H1 (cell line): ENCODE measurements at regions not wholly inside any gene's neighbourhood (a gene's known extent, or its start where the extent isn't known, plus 50 kb on each side); places are given as distances from the start of the nearest gene placed in this dataset.

Experiments
- CTCF ChIA-PET: fragments of 300-600 bp; sonication (Branson Sonifier 250); formaldehyde crosslinking; loops from one replicate; lab custom pipeline; 2021; ENCODE audit not compliant: partially characterized antibody; lab: Charles Lee
- POLR2A ChIA-PET: fragments of 300-600 bp; sonication (Branson Sonifier 250); formaldehyde crosslinking; loops from one replicate; lab custom pipeline; 2021; ENCODE audit warnings: inconsistent platforms; ENCODE audit not compliant: partially characterized antibody; lab: Charles Lee
- DNase-seq, 2 experiments: peaks; one replicate each; pipeline versions ENCODE4 v3.0.0 to v3.0.0-alpha.2; 2010 to 2022; ENCODE audit warnings: low spot score in 2 of 2, low read depth in 1 of 2, mixed read lengths in 1 of 2
- FAIRE-seq: peaks from 2 replicates; lab custom pipeline; 2011; peaks lifted over from hg19 to GRCh38; lab: Jason Lieb, UNC
- H2AFZ ChIP-seq: 2 replicates; pipeline ENCODE4 v1.8.1; 2012; ENCODE audit warnings: low read length, inconsistent platforms
- H2AK5ac ChIP-seq: 2 replicates; pipeline ENCODE4 v1.6.1; 2013; ENCODE audit warnings: low read depth, low read length
- H2BK120ac ChIP-seq: replicated peaks from 2 replicates; pipeline ENCODE3; 2013; ENCODE audit warnings: low read depth, low read length, inconsistent platforms
- H2BK12ac ChIP-seq: 2 replicates; pipeline ENCODE4 v1.6.1; 2013; ENCODE audit warnings: low read depth, low read length
- H2BK15ac ChIP-seq: 2 replicates; pipeline ENCODE4 v1.6.1; 2013; ENCODE audit warnings: low read length
- H2BK20ac ChIP-seq: 2 replicates; pipeline ENCODE4 v1.6.1; 2013; ENCODE audit warnings: low read length
- H2BK5ac ChIP-seq: 2 replicates; pipeline ENCODE4 v1.6.1; 2013; ENCODE audit warnings: low read depth, low read length
- H3K14ac ChIP-seq: 2 replicates; pipeline ENCODE4 v1.6.1; 2013; ENCODE audit warnings: inconsistent platforms; ENCODE audit not compliant: insufficient read length
- H3K18ac ChIP-seq: 2 replicates; pipeline ENCODE4 v1.6.1; 2013; ENCODE audit warnings: low read length; ENCODE audit errors: extremely low read depth
- H3K23ac ChIP-seq: 2 replicates; pipeline ENCODE4 v1.6.1; 2013; ENCODE audit warnings: inconsistent platforms; ENCODE audit not compliant: insufficient read length
- H3K23me2 ChIP-seq: 2 replicates; pipeline ENCODE4 v1.6.1; 2013; ENCODE audit warnings: low read depth, low read length
- H3K27ac ChIP-seq: 2 replicates; pipeline ENCODE4 v1.6.1; 2011; ENCODE audit warnings: low read depth, low read length, inconsistent platforms
- H3K27me3 ChIP-seq, 4 experiments: replicated peaks in 1 of 4; 1 replicate in 1 of 4; 2 replicates in 3 of 4; pipeline versions ENCODE4 v1.6.1 to v1.8.1; 2011 to 2013; ENCODE audit warnings: low read length in 3 of 4, mild to moderate bottlenecking in 3 of 4, inconsistent platforms in 2 of 4, mixed read lengths in 2 of 4, moderate library complexity in 1 of 4; ENCODE audit not compliant: control insufficient read depth in 3 of 4, insufficient read depth in 3 of 4; ENCODE audit errors: extremely low read depth in 1 of 4
- H3K36me3 ChIP-seq, 4 experiments: 2 replicates each; pipeline versions ENCODE4 v1.6.1 to v1.8.1; 2011 to 2013; ENCODE audit warnings: mild to moderate bottlenecking in 4 of 4, low read length in 3 of 4, moderate library complexity in 2 of 4, control low read depth in 1 of 4, inconsistent platforms in 1 of 4; ENCODE audit not compliant: insufficient read depth in 4 of 4, control insufficient read depth in 2 of 4
- H3K4ac ChIP-seq: replicated peaks from 2 replicates; pipeline ENCODE3; 2013; ENCODE audit warnings: low read length, low read depth, mixed read lengths, inconsistent platforms; ENCODE audit not compliant: insufficient read length
- H3K4me1 ChIP-seq, 4 experiments: replicated peaks in 1 of 4; 1 replicate in 1 of 4; 2 replicates in 3 of 4; pipeline versions ENCODE4 v1.6.1 to v1.8.1; 2011 to 2013; ENCODE audit warnings: low read length in 3 of 4, inconsistent platforms in 2 of 4, mixed read lengths in 1 of 4; ENCODE audit not compliant: insufficient read depth in 4 of 4, control insufficient read depth in 3 of 4
- H3K4me2 ChIP-seq, 2 experiments: 2 replicates each; pipeline versions ENCODE4 v1.6.1 to v1.8.1; 2011 to 2013; ENCODE audit warnings: low read depth in 2 of 2, low read length in 2 of 2, control low read depth in 1 of 2, inconsistent platforms in 1 of 2, mild to moderate bottlenecking in 1 of 2; ENCODE audit not compliant: insufficient read depth in 1 of 2
- H3K4me3 ChIP-seq, 4 experiments: fragments of 200-600, 300-600 bp in 1 of 4; sonication (generic), shearing (Covaris generic), sonication (Bioruptor Twin) in 1 of 4; 2 replicates each; pipeline versions ENCODE4 v1.5.1 to v1.8.1; 2011 to 2016; ENCODE audit warnings: low read length in 4 of 4, low read depth in 3 of 4, control low read depth in 2 of 4, inconsistent platforms in 2 of 4, mild to moderate bottlenecking in 2 of 4, mixed read lengths in 1 of 4, moderate library complexity in 1 of 4; ENCODE audit not compliant: insufficient read depth in 2 of 4; ENCODE audit errors: extremely low read depth in 1 of 4
- H3K56ac ChIP-seq: replicated peaks from 2 replicates; pipeline ENCODE3; 2013; ENCODE audit warnings: low read depth, mild to moderate bottlenecking, mixed read lengths, low read length, inconsistent platforms; ENCODE audit not compliant: insufficient read length
- H3K79me1 ChIP-seq: 2 replicates; pipeline ENCODE4 v1.6.1; 2013; ENCODE audit warnings: low read depth, low read length, control low read depth
- H3K79me2 ChIP-seq, 2 experiments: 2 replicates each; pipeline versions ENCODE4 v1.6.1 to v1.8.1; 2012 to 2013; ENCODE audit warnings: low read length in 2 of 2, mild to moderate bottlenecking in 2 of 2, inconsistent platforms in 1 of 2; ENCODE audit not compliant: insufficient read depth in 2 of 2, control insufficient read depth in 1 of 2
- H3K9ac ChIP-seq, 4 experiments: replicated peaks in 1 of 4; 1 replicate in 1 of 4; 2 replicates in 3 of 4; pipeline versions ENCODE4 v1.6.1 to v1.8.1; 2011 to 2013; ENCODE audit warnings: low read depth in 3 of 4, low read length in 3 of 4, control low read depth in 2 of 4, mild to moderate bottlenecking in 2 of 4, moderate library complexity in 2 of 4, inconsistent platforms in 1 of 4; ENCODE audit errors: extremely low read depth in 1 of 4
- H3K9me3 ChIP-seq, 2 experiments: 2 replicates each; pipeline versions ENCODE4 v1.6.1 to v1.8.1; 2012 to 2013; ENCODE audit warnings: mild to moderate bottlenecking in 2 of 2, moderate library complexity in 2 of 2, control low read depth in 1 of 2, inconsistent platforms in 1 of 2, low read depth in 1 of 2, low read length in 1 of 2, mixed read lengths in 1 of 2; ENCODE audit not compliant: insufficient read depth in 2 of 2
- H4K20me1 ChIP-seq, 2 experiments: replicated peaks in 1 of 2; 2 replicates each; pipeline versions ENCODE3 to v1.8.1; 2011 to 2013; ENCODE audit warnings: inconsistent platforms in 2 of 2, low read length in 2 of 2, mild to moderate bottlenecking in 1 of 2; ENCODE audit not compliant: insufficient read depth in 2 of 2, control insufficient read depth in 1 of 2
- H4K5ac ChIP-seq: 2 replicates; pipeline ENCODE4 v1.6.1; 2013; ENCODE audit warnings: low read length, low read depth, mixed read lengths, inconsistent platforms; ENCODE audit not compliant: insufficient read length
- H4K8ac ChIP-seq: 2 replicates; pipeline ENCODE4 v1.8.0; 2013; ENCODE audit warnings: mild to moderate bottlenecking, moderate library complexity, low read length, inconsistent platforms; ENCODE audit not compliant: insufficient read depth; ENCODE audit errors: extremely low read depth
- H4K91ac ChIP-seq: replicated peaks from 2 replicates; pipeline ENCODE3; 2013; ENCODE audit warnings: low read length, mixed read lengths, inconsistent platforms; ENCODE audit not compliant: insufficient read length
- GTF2F1 ChIP-seq: IDR thresholded peaks from 2 replicates; pipeline ENCODE4 v1.6.1; 2012; ENCODE audit warnings: low read depth, low read length, improper control_type of control experiment, borderline replicate concordance
- SAP30 ChIP-seq: fragments of 300-600 bp; sonication (generic); IDR thresholded peaks from 2 replicates; pipeline ENCODE4 v1.7.1; 2012; ENCODE audit warnings: low read length, moderate library complexity, mild to moderate bottlenecking, inconsistent platforms; ENCODE audit not compliant: insufficient read depth, insufficient replicate concordance
- WGBS, 2 experiments: shearing (Covaris generic) in 1 of 2; methylation state at CpG; one replicate each; pipeline versions ENCODE4 v1.1.6 to v1.1.7; 2013 to 2015; ENCODE audit warnings: low lambda C conversion rate in 2 of 2, mixed read lengths in 2 of 2, inconsistent platforms in 1 of 2, low coverage in 1 of 2, missing lambda C conversion rate in 1 of 2; ENCODE audit not compliant: insufficient replicate concordance in 2 of 2, insufficient coverage in 1 of 2, insufficient read length in 1 of 2; ENCODE audit errors: extremely low coverage in 1 of 2, missing lambda C conversion rate in 1 of 2; 5-methylcytosine and 5-hydroxymethylcytosine counted together

DNA sequence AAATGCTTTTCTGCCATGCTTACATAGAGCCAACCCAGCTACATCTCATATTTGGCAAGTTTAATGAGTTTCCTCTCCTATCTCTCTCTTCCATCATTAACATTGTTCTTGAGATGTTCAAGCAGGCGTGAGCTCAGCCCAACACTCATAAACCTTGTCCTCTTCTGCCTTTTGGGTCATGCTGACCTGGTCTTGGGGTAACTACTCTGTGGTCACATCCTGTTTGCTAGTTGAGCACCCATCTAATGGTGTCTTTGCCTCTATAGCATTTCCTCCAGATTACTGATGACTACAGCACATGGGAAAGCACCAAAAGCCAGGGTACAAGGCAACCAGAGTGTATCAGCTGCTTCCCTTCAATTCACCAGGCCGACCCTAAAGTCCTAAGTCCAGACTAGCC, 366.9 kb upstream of the HNRNPA3 start:
- ChIA-PET CTCF (interaction anchor here (0.6 to 2.2 kb wide), 10 partner anchors 10 to 920 kb away, joined by 3 to 7 read pairs (median 3); no protein-coding TSS in a partner anchor), POLR2A (no interaction called here)
- H3K79me2 ChIP-seq = no peaks in the 10 kb centered on the region
- H4K5ac ChIP-seq = no peak overlapping the region
- no peak overlapping the region for H4K8ac ChIP-seq
- H3K9me3 ChIP-seq = no peaks in the 10 kb centered on the region
- H3K79me1 ChIP-seq = no peaks in the 10 kb centered on the region
- H3K4ac ChIP-seq = no peak overlapping the region
- no peak overlapping the region for H3K18ac ChIP-seq
- no peak overlapping the region for H2AK5ac ChIP-seq
- H3K4me2 ChIP-seq = no peak overlapping the region
- no peak overlapping the region for H2BK5ac ChIP-seq
- H3K23ac ChIP-seq = no peak overlapping the region
- no peak overlapping the region for H3K4me3 ChIP-seq
- no peak overlapping the region for H3K14ac ChIP-seq
- H4K91ac ChIP-seq = no peak overlapping the region
- no peak overlapping the region for H2AFZ ChIP-seq
- H3K36me3 ChIP-seq = no peaks in the 10 kb centered on the region
- no peak overlapping the region for H3K9ac ChIP-seq
- 94% methylated on average over 2 of the region's 2 CpGs; no CpG with 5 or more reads in 1 of the 2 experiments for WGBS, 2 experiments
- H2BK120ac ChIP-seq = no peak overlapping the region
- no peaks in the 10 kb centered on the region for H4K20me1 ChIP-seq
- no peaks in the 10 kb centered on the region for H3K23me2 ChIP-seq
- no peak overlapping the region for H2BK12ac ChIP-seq
- H3K56ac ChIP-seq = no peak overlapping the region
- DNase-seq = no peak
- no peak overlapping the region for H2BK15ac ChIP-seq
- TF ChIP-seq SAP30 (no peak), GTF2F1 (no peak)
- H3K27ac ChIP-seq = no peak overlapping the region
- FAIRE-seq = no peak
- H3K27me3 ChIP-seq = no peaks in the 10 kb centered on the region
- H3K4me1 ChIP-seq = no peaks in the 10 kb centered on the region
- H2BK20ac ChIP-seq = no peak overlapping the region
